Trophoblast cell (in vitro differentiated cells and primary cell): ENCODE measurements at regions not wholly inside any gene's neighbourhood (a gene's known extent, or its start where the extent isn't known, plus 50 kb on each side); places are given as distances from the start of the nearest gene placed in this dataset.
"Not testable (repeated sequence)": the region's sequence is repeated elsewhere in the genome, so short reads cannot be mapped to it uniquely, and the experiment has no call there.

Experiments
- DNase-seq, 2 donors: peaks; one replicate each; pipeline ENCODE4 v3.0.0-alpha.2; 2016
- H2AFZ ChIP-seq: 2 replicates; pipeline ENCODE4 v1.6.1; 2013; ENCODE audit warnings: low read length, moderate library complexity, mild to moderate bottlenecking; ENCODE audit not compliant: insufficient read depth, poor library complexity
- H2AK5ac ChIP-seq: 2 replicates; pipeline ENCODE4 v1.6.1; 2013; ENCODE audit warnings: mild to moderate bottlenecking, low read length
- H2BK120ac ChIP-seq: 2 replicates; pipeline ENCODE4 v1.6.1; 2013; ENCODE audit warnings: low read length, mild to moderate bottlenecking, moderate library complexity; ENCODE audit not compliant: insufficient read depth, poor library complexity
- H2BK12ac ChIP-seq: 2 replicates; pipeline ENCODE4 v1.6.1; 2013; ENCODE audit warnings: mild to moderate bottlenecking, low read length, moderate library complexity
- H2BK5ac ChIP-seq: 2 replicates; pipeline ENCODE4 v1.6.1; 2013; ENCODE audit warnings: low read length, low read depth, moderate library complexity, mild to moderate bottlenecking; ENCODE audit not compliant: poor library complexity
- H3K14ac ChIP-seq: 2 replicates; pipeline ENCODE4 v1.6.1; 2013; ENCODE audit warnings: mild to moderate bottlenecking, low read length
- H3K18ac ChIP-seq: 2 replicates; pipeline ENCODE4 v1.6.1; 2013; ENCODE audit warnings: mild to moderate bottlenecking, low read length
- H3K23ac ChIP-seq: 2 replicates; pipeline ENCODE4 v1.6.1; 2013; ENCODE audit warnings: low read length
- H3K27ac ChIP-seq: 2 replicates; pipeline ENCODE4 v1.5.1; 2013; ENCODE audit warnings: low read depth, mild to moderate bottlenecking, inconsistent platforms, low read length, moderate library complexity
- H3K27me3 ChIP-seq: 2 replicates; pipeline ENCODE4 v1.6.1; 2013; ENCODE audit warnings: inconsistent platforms, mild to moderate bottlenecking, low read length, moderate library complexity; ENCODE audit not compliant: insufficient read depth
- H3K36me3 ChIP-seq, 2 experiments: 1 replicate in 1 of 2; 2 replicates in 1 of 2; pipeline ENCODE4 v1.6.1; 2013; ENCODE audit warnings: low read length in 2 of 2, mild to moderate bottlenecking in 2 of 2, moderate library complexity in 1 of 2; ENCODE audit not compliant: insufficient read depth in 2 of 2, control insufficient read depth in 1 of 2
- H3K4ac ChIP-seq: 2 replicates; pipeline ENCODE4 v1.6.1; 2013; ENCODE audit warnings: low read depth, mild to moderate bottlenecking, low read length, moderate library complexity
- H3K4me1 ChIP-seq, 2 experiments: 1 replicate in 1 of 2; 2 replicates in 1 of 2; pipeline ENCODE4 v1.6.1; 2013; ENCODE audit warnings: low read length in 2 of 2, mild to moderate bottlenecking in 2 of 2, moderate library complexity in 1 of 2; ENCODE audit not compliant: insufficient read depth in 2 of 2, control insufficient read depth in 1 of 2
- H3K4me2 ChIP-seq: 2 replicates; pipeline ENCODE4 v1.6.1; 2013; ENCODE audit warnings: inconsistent platforms, mild to moderate bottlenecking, low read length, moderate library complexity
- H3K4me3 ChIP-seq: 2 replicates; pipeline ENCODE4 v1.5.1; 2013; ENCODE audit warnings: mild to moderate bottlenecking, low read depth, low read length, inconsistent platforms
- H3K79me1 ChIP-seq: one replicate; pipeline ENCODE4 v1.6.1; 2013; ENCODE audit warnings: low read length
- H3K79me2 ChIP-seq: 2 replicates; pipeline ENCODE4 v1.6.1; 2013; ENCODE audit warnings: low read length, mild to moderate bottlenecking; ENCODE audit not compliant: control insufficient read depth, insufficient read depth, poor library complexity
- H3K9ac ChIP-seq: 2 replicates; pipeline ENCODE4 v1.6.1; 2013; ENCODE audit warnings: mild to moderate bottlenecking, low read length
- H3K9me3 ChIP-seq: 2 replicates; pipeline ENCODE4 v1.6.1; 2013; ENCODE audit warnings: low read depth, mild to moderate bottlenecking, control low read depth, inconsistent platforms, low read length; ENCODE audit not compliant: insufficient read depth
- H4K12ac ChIP-seq: 2 replicates; pipeline ENCODE4 v1.6.1; 2013; ENCODE audit warnings: low read depth, mild to moderate bottlenecking, low read length, moderate library complexity
- H4K8ac ChIP-seq: 2 replicates; pipeline ENCODE4 v1.6.1; 2013; ENCODE audit warnings: low read depth, mild to moderate bottlenecking, low read length, moderate library complexity
- H4K91ac ChIP-seq: one replicate; pipeline ENCODE4 v1.6.1; 2013; ENCODE audit warnings: low read depth, mild to moderate bottlenecking, low read length, moderate library complexity
- WGBS: extraction: QIAGEN DNeasy Blood & Tissue Kit; methylation state at CpG from one replicate; pipeline ENCODE4 v1.1.7; 2013; ENCODE audit warnings: missing lambda C conversion rate; ENCODE audit not compliant: insufficient read length, insufficient coverage; ENCODE audit errors: extremely low coverage; 5-methylcytosine and 5-hydroxymethylcytosine counted together

DNA sequence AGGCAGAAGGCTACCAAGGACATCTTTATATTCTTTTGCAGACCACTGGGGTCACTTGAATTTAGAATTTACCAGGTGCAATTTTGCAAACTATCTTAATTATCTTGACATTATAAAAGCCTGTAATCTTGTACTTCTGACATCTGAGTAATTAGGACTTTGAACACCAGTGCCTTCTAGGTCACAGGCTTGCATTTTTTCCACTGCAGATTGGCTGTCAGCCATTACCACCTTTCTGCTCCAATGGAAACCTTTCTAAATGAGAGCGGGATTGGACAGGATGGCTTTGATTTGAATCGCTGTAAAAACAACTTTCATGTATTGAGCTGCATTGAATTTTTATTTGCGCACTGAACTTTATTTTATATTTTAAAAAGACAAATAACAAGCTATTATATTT, 893.3 kb upstream of the TPTE start:
- not testable (repeated sequence) for H3K14ac ChIP-seq, H4K12ac ChIP-seq, DNase-seq, H3K79me1 ChIP-seq, H3K9me3 ChIP-seq, H2AK5ac ChIP-seq, H3K79me2 ChIP-seq, H3K4me3 ChIP-seq, H3K4me2 ChIP-seq, H2BK120ac ChIP-seq, H3K36me3 ChIP-seq, H3K23ac ChIP-seq, H3K18ac ChIP-seq, H4K91ac ChIP-seq, H3K4ac ChIP-seq, H4K8ac ChIP-seq, H3K27ac ChIP-seq, H2BK5ac ChIP-seq, H3K27me3 ChIP-seq, H2BK12ac ChIP-seq, H3K4me1 ChIP-seq, H3K9ac ChIP-seq, H2AFZ ChIP-seq
- WGBS: no CpG with 5 or more reads among the region's 3 CpGs

DNA sequence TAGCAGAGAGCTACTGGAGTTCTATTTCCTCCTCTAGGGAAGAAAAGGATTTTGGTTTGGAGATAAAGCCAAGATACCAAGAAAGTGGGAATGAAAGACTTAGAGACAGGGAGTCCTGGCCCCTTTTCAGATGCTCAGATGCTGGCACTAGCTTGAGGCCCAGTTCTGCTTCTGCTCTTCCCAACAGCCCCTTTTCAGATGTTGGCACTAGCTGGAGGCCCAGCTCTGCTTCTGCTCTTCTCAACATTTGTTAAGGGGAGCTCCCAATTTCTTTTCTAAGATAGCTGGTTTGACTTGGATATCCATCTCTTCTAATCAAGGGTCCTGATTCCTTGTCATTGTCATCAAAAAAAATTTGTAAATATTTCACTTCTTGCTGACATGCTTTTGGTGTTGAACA, 874.0 kb upstream of the TPTE start:
- H3K79me1 ChIP-seq, H4K8ac ChIP-seq, H3K36me3 ChIP-seq, H3K9me3 ChIP-seq, H2BK120ac ChIP-seq, H4K12ac ChIP-seq, H3K27ac ChIP-seq, H2AK5ac ChIP-seq, H3K9ac ChIP-seq, H3K4me2 ChIP-seq, H2BK12ac ChIP-seq, H3K18ac ChIP-seq, H4K91ac ChIP-seq, H3K23ac ChIP-seq, H2BK5ac ChIP-seq, H2AFZ ChIP-seq, H3K4ac ChIP-seq, H3K79me2 ChIP-seq, H3K27me3 ChIP-seq, H3K14ac ChIP-seq, H3K4me1 ChIP-seq, H3K4me3 ChIP-seq: not testable (repeated sequence)
- DNase-seq: peak in 1 of 2 donors; percentile 0

DNA sequence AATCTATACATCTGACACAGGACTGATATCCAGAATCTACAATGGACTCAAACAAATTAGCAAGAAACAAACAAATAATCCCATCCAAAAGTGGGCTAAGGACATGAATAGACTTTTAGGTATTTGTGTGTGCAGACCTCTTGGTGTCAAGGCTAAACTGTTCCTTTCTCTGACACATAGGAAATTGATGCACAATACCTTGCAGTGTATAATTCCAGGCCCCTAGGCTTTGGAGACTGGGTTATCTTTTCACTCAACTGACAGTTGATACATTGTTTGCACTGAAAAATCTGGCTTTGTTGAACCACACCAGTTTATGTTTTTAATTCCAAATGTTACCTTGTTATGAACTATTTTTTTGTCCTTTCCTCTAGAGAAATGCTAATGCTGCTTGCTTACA, 873.1 kb upstream of the TPTE start:
- H3K4ac ChIP-seq, H2AFZ ChIP-seq, H3K79me1 ChIP-seq, H4K91ac ChIP-seq, H3K18ac ChIP-seq, H3K36me3 ChIP-seq, H3K4me2 ChIP-seq, H3K79me2 ChIP-seq, H4K12ac ChIP-seq, H2BK12ac ChIP-seq, H2BK120ac ChIP-seq, H3K27me3 ChIP-seq, H3K27ac ChIP-seq, H2BK5ac ChIP-seq, H3K9ac ChIP-seq, H4K8ac ChIP-seq, H3K4me1 ChIP-seq, H3K23ac ChIP-seq, H3K4me3 ChIP-seq, H3K14ac ChIP-seq, H3K9me3 ChIP-seq, H2AK5ac ChIP-seq: not testable (repeated sequence)
- peak in 1 of 2 donors; percentile 0 for DNase-seq

DNA sequence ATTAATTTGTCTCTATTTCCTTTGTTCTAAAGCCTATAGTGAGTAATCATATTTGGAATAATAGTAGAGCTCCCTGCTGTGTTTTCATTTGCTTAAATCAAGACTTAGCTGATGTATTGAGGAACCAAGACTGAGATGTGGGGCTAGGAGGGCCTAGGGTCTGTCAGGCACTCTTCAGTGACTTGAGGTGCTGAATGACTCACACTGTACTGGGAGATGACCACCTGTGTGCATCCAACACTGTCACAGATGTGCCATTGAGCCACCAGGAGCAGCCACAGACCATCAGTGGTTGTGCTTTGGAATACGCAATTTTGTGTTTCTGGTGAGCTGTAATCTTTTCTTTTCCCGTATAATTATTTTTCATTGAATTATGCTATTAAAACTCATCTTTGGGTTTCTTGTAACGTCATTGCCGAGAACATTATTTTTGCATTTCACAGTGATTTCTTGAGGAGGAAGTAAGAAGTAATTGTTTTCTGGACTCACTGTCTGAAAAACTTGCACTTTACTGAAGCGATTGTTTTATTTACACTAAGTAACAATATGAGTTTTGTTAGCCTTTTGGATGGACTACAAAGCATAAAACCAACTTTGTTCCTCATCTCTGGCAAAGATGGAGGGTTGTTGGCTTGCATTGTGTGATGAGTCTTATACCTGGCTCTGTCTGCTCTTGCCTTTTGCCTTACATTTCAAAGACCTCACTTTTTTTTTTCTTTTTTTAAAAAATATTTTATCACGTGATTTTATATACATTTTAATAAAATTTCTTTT, 872.2 kb upstream of the TPTE start:
- no CpG with 5 or more reads among the region's 6 CpGs for WGBS
- H2BK12ac ChIP-seq, H3K27me3 ChIP-seq, H3K79me2 ChIP-seq, H3K4me3 ChIP-seq, H2AK5ac ChIP-seq, H3K4me2 ChIP-seq, H4K12ac ChIP-seq, H2AFZ ChIP-seq, H4K8ac ChIP-seq, H3K9ac ChIP-seq, H2BK120ac ChIP-seq, H4K91ac ChIP-seq, H3K14ac ChIP-seq, H3K23ac ChIP-seq, H3K79me1 ChIP-seq, H3K36me3 ChIP-seq, H2BK5ac ChIP-seq, H3K4me1 ChIP-seq, H3K9me3 ChIP-seq, H3K27ac ChIP-seq, H3K4ac ChIP-seq, H3K18ac ChIP-seq: not testable (repeated sequence)
- DNase-seq: peak in 1 of 2 donors; percentile 0
